H1 (cell line): ENCODE measurements at regions not wholly inside any gene's neighbourhood (a gene's known extent, or its start where the extent isn't known, plus 50 kb on each side); places are given as distances from the start of the nearest gene placed in this dataset.

Experiments used
- BACH1 ChIP-seq: IDR thresholded peaks from 2 replicates; pipeline ENCODE4 v1.6.1; 2012; ENCODE audit warnings: low read length, improper control_type of control experiment
- CHD7 ChIP-seq: fragments of 300-600 bp; sonication (generic); IDR thresholded peaks from 2 replicates; pipeline ENCODE4 v1.7.1; 2012; ENCODE audit warnings: low read length, moderate library complexity, mild to moderate bottlenecking, inconsistent platforms; ENCODE audit not compliant: insufficient replicate concordance
- RFX5 ChIP-seq: IDR thresholded peaks from 2 replicates; pipeline ENCODE4 v1.6.1; 2011; ENCODE audit warnings: low read depth, low read length, improper control_type of control experiment, borderline replicate concordance

DNA sequence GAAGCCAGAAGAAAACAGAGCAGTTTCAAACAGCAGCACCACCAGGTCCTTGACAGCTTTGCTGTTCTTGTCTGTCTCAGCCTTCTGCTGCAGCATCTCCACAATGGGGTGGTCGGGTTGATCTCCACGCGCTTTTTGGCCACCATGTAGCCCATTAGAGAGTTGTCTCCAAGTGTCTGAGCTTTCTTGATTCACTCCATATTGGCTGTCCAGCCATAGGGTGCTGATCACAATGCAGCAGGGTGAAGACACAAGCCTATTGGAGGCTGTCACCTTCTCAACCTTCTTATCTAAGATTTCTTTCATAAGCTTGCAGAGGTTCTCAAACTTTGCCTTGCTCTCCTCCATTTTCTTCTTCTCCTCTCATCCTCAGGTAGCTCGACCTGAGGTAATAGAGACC, 175.4 kb upstream of the S100G start (continued):
- TF ChIP-seq CHD7 (no peak), BACH1 (no peak), RFX5 (no peak)
